ENCODE measurements at regions not wholly inside any gene's neighbourhood (a gene's known extent, or its start where the extent isn't known, plus 50 kb on each side); places are given as distances from the start of the nearest gene placed in this dataset.

- H3K27me3 Mint-ChIP-seq (ENCODE audit: low read depth) = peaks cover 2% of the 10 kb centered on the region; the same call in 1 of the 2 replicates
- H3K9me3 Mint-ChIP-seq = peaks cover 5 to 6% of the 10 kb centered on the region in 2 experiments; a peak in 3 of 5 replicates
- Histone ChIP-seq H3K4me2 (ENCODE audit: insufficient read depth, insufficient read length, low read length) (no peak overlapping the region), H2AK5ac (ENCODE audit: insufficient read length, low read length) (no peak overlapping the region), H3K27me3 (ENCODE audit: insufficient read depth, low read length) (no peaks in the 10 kb centered on the region), H3K79me2 (ENCODE audit: insufficient read depth, low read length) (no peaks in the 10 kb centered on the region), H3K56ac (ENCODE audit: insufficient read length, low read depth, low read length) (no peak overlapping the region), H2BK5ac (ENCODE audit: insufficient read length, low read length) (no peak overlapping the region), H2BK12ac (ENCODE audit: insufficient read length, low read depth, low read length) (no peak overlapping the region), H3K18ac (ENCODE audit: insufficient read length, low read depth, low read length) (no peak overlapping the region), H3K9ac (ENCODE audit: extremely low read depth, insufficient read length, low read length) (no peak overlapping the region), H2BK15ac (ENCODE audit: low read depth, low read length) (no peak overlapping the region), H3K23ac (ENCODE audit: insufficient read length, low read depth, low read length) (no peak overlapping the region), H4K8ac (replicated peaks; ENCODE audit: insufficient read length, low read depth, low read length) (no peak overlapping the region), H3K4me1 (ENCODE audit: insufficient read depth, low read length) (no peaks in the 10 kb centered on the region), H3K4ac (ENCODE audit: low read depth, low read length) (no peak overlapping the region), H3K27ac (ENCODE audit: insufficient read length, low read depth, low read length) (no peak overlapping the region), H4K20me1 (ENCODE audit: control insufficient read depth, insufficient read depth, insufficient read length) (no peaks in the 10 kb centered on the region), H4K91ac (ENCODE audit: insufficient read length, low read depth, low read length) (no peak overlapping the region), H4K5ac (ENCODE audit: insufficient read length, low read depth, low read length) (no peak overlapping the region), H3K79me1 (ENCODE audit: insufficient read depth, low read depth, low read length, poor library complexity, severe bottlenecking) (no peaks in the 10 kb centered on the region), H2AFZ (ENCODE audit: low read length) (no peak overlapping the region), H3K23me2 (ENCODE audit: insufficient read length, low read depth, low read length, poor library complexity, severe bottlenecking) (no peaks in the 10 kb centered on the region), H3T11ph (ENCODE audit: low read length) (no peak overlapping the region), H3K14ac (ENCODE audit: insufficient read depth, low read length) (no peak overlapping the region), H2BK20ac (ENCODE audit: low read depth, low read length, poor library complexity, severe bottlenecking) (no peak overlapping the region), H2BK120ac (ENCODE audit: low read depth, low read length, poor library complexity, severe bottlenecking) (no peak overlapping the region), H3K9me3 (ENCODE audit: control insufficient read depth, low read depth, low read length) (no peaks in the 10 kb centered on the region)
- no peak overlapping the region for H3K4me3 Mint-ChIP-seq
- peaks cover 0 to 6% (median 0%) of the 10 kb centered on the region in 3 experiments; a peak in 1 of 7 replicates for H3K36me3 Mint-ChIP-seq (ENCODE audit: insufficient read depth in 1 of 3, low read depth in 3 of 3)
- H3K27ac Mint-ChIP-seq = no peak overlapping the region; a peak in 1 of 7 replicates
- H3K4me1 Mint-ChIP-seq = peaks cover 4 to 6% of the 10 kb centered on the region in 2 experiments; a peak in 3 of 4 replicates
- TF ChIP-seq CTCF (conservative IDR thresholded peaks at IDR 0.05) = no peak
- DNase-seq = no peak
Measured at GRCh38 chr1:185555743-185556142, 178.4 kb upstream of the HMCN1 start.

Data from H9 (cell line).